ENCODE measurements at regions not wholly inside any gene's neighbourhood (a gene's known extent, or its start where the extent isn't known, plus 50 kb on each side); places are given as distances from the start of the nearest gene placed in this dataset.

DNA sequence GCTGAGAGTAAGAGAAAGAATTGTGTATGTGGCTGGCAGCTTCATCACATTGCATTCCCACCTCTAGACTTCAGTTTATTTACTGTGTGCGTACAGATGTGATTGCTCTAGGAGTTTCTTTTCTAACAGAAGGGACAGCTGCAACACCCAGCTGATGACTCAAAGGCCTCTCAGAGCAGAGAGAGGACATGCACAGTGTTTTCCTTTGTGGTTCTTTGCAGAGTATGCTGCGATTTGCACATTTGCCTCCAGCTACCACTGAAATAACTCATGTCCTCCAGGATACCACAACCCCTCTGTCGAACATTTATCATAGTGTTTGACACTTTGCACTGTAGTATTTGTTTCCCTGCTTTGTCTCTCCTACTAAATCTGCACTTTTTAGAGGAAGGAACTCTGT is 294.1 kb downstream of the STIM2 start (continued):
- TF ChIP-seq, protein P1, sequence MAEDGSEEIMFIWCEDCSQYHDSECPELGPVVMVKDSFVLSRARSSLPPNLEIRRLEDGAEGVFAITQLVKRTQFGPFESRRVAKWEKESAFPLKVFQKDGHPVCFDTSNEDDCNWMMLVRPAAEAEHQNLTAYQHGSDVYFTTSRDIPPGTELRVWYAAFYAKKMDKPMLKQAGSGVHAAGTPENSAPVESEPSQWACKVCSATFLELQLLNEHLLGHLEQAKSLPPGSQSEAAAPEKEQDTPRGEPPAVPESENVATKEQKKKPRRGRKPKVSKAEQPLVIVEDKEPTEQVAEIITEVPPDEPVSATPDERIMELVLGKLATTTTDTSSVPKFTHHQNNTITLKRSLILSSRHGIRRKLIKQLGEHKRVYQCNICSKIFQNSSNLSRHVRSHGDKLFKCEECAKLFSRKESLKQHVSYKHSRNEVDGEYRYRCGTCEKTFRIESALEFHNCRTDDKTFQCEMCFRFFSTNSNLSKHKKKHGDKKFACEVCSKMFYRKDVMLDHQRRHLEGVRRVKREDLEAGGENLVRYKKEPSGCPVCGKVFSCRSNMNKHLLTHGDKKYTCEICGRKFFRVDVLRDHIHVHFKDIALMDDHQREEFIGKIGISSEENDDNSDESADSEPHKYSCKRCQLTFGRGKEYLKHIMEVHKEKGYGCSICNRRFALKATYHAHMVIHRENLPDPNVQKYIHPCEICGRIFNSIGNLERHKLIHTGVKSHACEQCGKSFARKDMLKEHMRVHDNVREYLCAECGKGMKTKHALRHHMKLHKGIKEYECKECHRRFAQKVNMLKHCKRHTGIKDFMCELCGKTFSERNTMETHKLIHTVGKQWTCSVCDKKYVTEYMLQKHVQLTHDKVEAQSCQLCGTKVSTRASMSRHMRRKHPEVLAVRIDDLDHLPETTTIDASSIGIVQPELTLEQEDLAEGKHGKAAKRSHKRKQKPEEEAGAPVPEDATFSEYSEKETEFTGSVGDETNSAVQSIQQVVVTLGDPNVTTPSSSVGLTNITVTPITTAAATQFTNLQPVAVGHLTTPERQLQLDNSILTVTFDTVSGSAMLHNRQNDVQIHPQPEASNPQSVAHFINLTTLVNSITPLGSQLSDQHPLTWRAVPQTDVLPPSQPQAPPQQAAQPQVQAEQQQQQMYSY (CRISPR knock-in tag; IDR thresholded peaks at IDR 0.05), result no peak

DNA sequence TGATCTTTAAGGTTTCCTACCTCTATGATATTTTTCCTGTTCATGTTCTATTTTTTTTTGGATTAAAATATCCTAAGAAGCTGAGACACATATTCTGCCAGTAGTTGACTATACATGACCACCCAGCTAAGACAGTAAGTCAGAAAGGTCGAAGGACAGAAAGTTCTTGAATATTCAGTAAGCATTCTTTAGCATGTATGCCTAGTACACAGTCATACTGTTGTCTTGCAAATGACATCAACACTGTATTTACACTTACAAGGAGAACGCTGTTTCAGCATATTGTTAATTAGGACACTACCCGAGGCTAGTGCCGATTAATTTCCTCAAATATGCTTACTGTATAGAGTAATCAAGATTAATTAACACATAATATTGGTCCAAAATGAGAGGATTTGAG is 300.6 kb downstream of the STIM2 start:
- in situ Hi-C loops (cut with MboI) (no loop called here), intact Hi-C loops (cut with micrococcal nuclease; ENCODE audit: unreplicated experiment) (no loop called here)
- no peak for TF ChIP-seq SP1 (IDR thresholded peaks at IDR 0.05; ENCODE audit: low read depth, low read length)
- no peak for TF ChIP-seq BRCA1 (IDR thresholded peaks at IDR 0.05; ENCODE audit: low read depth, low read length)
- no peak for TF ChIP-seq ZNF24 (IDR thresholded peaks at IDR 0.05)
- TF ChIP-seq, protein P2, sequence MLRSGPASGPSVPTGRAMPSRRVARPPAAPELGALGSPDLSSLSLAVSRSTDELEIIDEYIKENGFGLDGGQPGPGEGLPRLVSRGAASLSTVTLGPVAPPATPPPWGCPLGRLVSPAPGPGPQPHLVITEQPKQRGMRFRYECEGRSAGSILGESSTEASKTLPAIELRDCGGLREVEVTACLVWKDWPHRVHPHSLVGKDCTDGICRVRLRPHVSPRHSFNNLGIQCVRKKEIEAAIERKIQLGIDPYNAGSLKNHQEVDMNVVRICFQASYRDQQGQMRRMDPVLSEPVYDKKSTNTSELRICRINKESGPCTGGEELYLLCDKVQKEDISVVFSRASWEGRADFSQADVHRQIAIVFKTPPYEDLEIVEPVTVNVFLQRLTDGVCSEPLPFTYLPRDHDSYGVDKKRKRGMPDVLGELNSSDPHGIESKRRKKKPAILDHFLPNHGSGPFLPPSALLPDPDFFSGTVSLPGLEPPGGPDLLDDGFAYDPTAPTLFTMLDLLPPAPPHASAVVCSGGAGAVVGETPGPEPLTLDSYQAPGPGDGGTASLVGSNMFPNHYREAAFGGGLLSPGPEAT (IDR thresholded peaks at IDR 0.05; ENCODE audit: low read depth), result no peak
- TF ChIP-seq POLR2AphosphoS5 (IDR thresholded peaks at IDR 0.05; ENCODE audit: low read length), result no peak
- TF ChIP-seq YY1 (IDR thresholded peaks at IDR 0.05; ENCODE audit: low read depth, low read length), result no peak
- POLR2A ChIA-PET, result interaction anchor here (0.5 kb wide), 1 partner anchor 1085 kb away, joined by 4 read pairs; no protein-coding TSS in a partner anchor
- FAIRE-seq (no peak), DNase-seq (ENCODE audit: low read depth, low spot score) (no peak), ATAC-seq (no peak)
- SMC1A ChIA-PET (ENCODE audit: uncharacterized antibody, unreplicated experiment), result no interaction called here
- CTCF ChIA-PET, result no interaction called here
- Histone ChIP-seq H3K4me2 (ENCODE audit: control insufficient read depth, insufficient read depth) (no peak overlapping the region), H3K9me3 (replicated peaks; ENCODE audit: control insufficient read depth, insufficient read depth, low read length) (no peaks in the 10 kb centered on the region), H3K36me3 (ENCODE audit: control insufficient read depth in 2 of 2, insufficient read depth in 2 of 2, low read length in 1 of 2) (no peaks in the 10 kb centered on the region), H3K9ac (ENCODE audit: control insufficient read depth, insufficient read depth, low read length) (no peak overlapping the region), H3K4me3 (no peak overlapping the region), H3K27ac (ENCODE audit: control insufficient read depth, insufficient read depth) (no peak overlapping the region), H3K79me2 (ENCODE audit: control insufficient read depth, insufficient read depth, low read length) (no peaks in the 10 kb centered on the region), H4K20me1 (ENCODE audit: control insufficient read depth, insufficient read depth) (no peaks in the 10 kb centered on the region), H3K27me3 (replicated peaks in 1 of 2; ENCODE audit: control insufficient read depth in 2 of 2, insufficient read depth in 2 of 2, low read length in 1 of 2) (no peaks in the 10 kb centered on the region), H2AFZ (ENCODE audit: control insufficient read depth, low read depth, low read length) (no peak overlapping the region), H3K4me1 (ENCODE audit: control insufficient read depth, insufficient read depth, low read length) (no peaks in the 10 kb centered on the region)
- RAD21 ChIA-PET (ENCODE audit: unreplicated experiment), result no interaction called here
- 67% methylated on average over 4 of the region's 4 CpGs for WGBS (ENCODE audit: insufficient coverage, insufficient replicate concordance, low lambda C conversion rate, missing lambda C conversion rate)
- BruUV-seq (replicated peaks), result no TSS peak

Measured in GM12878 (cell line).